Brain microvascular endothelial cell (primary cell): ENCODE measurements at regions not wholly inside any gene's neighbourhood (a gene's known extent, or its start where the extent isn't known, plus 50 kb on each side); places are given as distances from the start of the nearest gene placed in this dataset.

Experiments used
- DNase-seq: peaks from one replicate; pipeline ENCODE4 v3.0.0-alpha.2; 2020
- H3K27ac ChIP-seq: fragments of 250-450 bp; sonication (Bioruptor Pico); 2 replicates; pipeline ENCODE4 v1.5.1; 2020; ENCODE audit warnings: mild to moderate bottlenecking, moderate library complexity
- H3K27me3 ChIP-seq: fragments of 250-450 bp; sonication (Bioruptor Pico); replicated peaks from 2 replicates; pipeline ENCODE4 v1.5.1; 2020; ENCODE audit warnings: mild to moderate bottlenecking
- H3K36me3 ChIP-seq: fragments of 250-450 bp; sonication (Bioruptor Pico); replicated peaks from 2 replicates; pipeline ENCODE4 v1.5.1; 2020; ENCODE audit warnings: mild to moderate bottlenecking
- H3K4me3 ChIP-seq: 2 replicates; pipeline ENCODE4 v1.5.1; 2011; ENCODE audit warnings: low read depth, mild to moderate bottlenecking, control low read depth, low read length, moderate library complexity
- in situ Hi-C: cut with HindIII; loops from 2 replicates; pipeline ENCODE4 v1.10.0; 2017; ENCODE audit warnings: low sequenced_read_pairs, low pct_ligation_motif_present
- TF ChIP-seq, protein P1 (sequence below): IDR thresholded peaks from 2 replicates; pipeline ENCODE4 v1.5.1; 2011; ENCODE audit warnings: low read depth, mild to moderate bottlenecking, moderate library complexity, low read length, control low read depth, inconsistent platforms; ENCODE audit errors: missing control alignments

DNA sequence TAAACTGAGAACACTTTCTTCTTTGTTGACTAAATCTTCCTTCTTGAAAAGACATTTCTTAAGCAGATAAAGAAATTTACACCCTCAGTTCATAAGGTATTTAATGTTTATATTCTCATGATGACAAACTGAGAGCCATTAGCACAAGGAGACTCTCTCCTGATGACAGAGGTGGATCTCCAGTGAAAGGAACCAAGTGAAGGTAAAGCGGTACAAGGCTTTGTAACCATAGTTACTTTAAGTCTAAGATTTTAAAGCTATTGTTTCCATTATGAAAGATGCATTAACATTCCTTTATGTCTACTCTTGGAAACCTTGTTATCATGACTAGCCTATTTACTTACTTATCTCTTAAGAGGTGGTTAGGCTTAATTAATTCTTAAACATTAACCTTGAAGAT, 737.1 kb downstream of the MECOM start:
- TF ChIP-seq, protein P1, sequence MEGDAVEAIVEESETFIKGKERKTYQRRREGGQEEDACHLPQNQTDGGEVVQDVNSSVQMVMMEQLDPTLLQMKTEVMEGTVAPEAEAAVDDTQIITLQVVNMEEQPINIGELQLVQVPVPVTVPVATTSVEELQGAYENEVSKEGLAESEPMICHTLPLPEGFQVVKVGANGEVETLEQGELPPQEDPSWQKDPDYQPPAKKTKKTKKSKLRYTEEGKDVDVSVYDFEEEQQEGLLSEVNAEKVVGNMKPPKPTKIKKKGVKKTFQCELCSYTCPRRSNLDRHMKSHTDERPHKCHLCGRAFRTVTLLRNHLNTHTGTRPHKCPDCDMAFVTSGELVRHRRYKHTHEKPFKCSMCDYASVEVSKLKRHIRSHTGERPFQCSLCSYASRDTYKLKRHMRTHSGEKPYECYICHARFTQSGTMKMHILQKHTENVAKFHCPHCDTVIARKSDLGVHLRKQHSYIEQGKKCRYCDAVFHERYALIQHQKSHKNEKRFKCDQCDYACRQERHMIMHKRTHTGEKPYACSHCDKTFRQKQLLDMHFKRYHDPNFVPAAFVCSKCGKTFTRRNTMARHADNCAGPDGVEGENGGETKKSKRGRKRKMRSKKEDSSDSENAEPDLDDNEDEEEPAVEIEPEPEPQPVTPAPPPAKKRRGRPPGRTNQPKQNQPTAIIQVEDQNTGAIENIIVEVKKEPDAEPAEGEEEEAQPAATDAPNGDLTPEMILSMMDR, result no peak
- H3K27me3 ChIP-seq, result no peaks in the 10 kb centered on the region
- no peak overlapping the region for H3K4me3 ChIP-seq
- H3K36me3 ChIP-seq, result no peaks in the 10 kb centered on the region
- DNase-seq, result no peak
- H3K27ac ChIP-seq, result no peak overlapping the region
- in situ Hi-C loops, result no loop called here

DNA sequence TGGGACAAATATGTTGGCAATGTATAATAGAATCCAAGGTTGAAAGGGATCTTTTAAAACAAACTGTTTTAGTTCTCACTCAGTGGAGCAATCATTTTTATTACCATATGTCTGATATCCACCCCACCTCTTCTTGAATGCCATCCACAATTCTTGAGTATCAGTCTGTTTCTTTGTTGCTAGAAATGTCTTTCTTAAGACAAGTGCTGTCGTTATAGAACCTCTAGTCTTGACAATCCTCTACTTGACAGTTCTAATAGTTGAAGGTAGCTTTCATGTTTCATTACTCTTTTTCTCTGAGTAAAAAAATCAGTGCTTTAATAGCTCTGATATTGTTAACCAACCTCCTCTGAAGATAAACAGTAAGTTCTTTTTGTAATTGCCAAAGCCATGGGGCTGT, 737.9 kb downstream of the MECOM start:
- in situ Hi-C loops, result no loop called here
- Histone ChIP-seq H3K27me3 (no peaks in the 10 kb centered on the region), H3K27ac (no peak overlapping the region), H3K36me3 (no peaks in the 10 kb centered on the region), H3K4me3 (no peak overlapping the region)
- TF ChIP-seq, protein P1, result no peak
- DNase-seq, result no peak

DNA sequence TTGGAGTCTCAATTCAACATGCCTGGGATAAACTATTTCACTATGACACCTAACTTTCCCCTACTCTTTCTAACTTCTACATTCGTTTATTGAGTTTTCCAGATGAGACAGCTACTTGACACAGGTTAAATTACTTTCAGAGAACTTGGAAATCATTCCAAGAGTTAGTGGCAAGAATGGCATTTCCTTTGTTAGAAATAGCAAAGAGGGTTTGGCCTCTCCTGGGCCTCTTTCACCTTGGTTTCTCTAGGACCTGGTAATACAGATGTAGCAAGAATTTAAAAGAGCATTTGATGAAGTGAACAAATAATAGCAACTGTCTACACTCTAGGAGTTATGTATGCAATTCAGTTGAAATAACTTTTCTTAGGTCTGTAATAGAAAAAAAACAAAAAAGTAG, 748.9 kb downstream of the MECOM start:
- H3K27me3 ChIP-seq, result no peaks in the 10 kb centered on the region
- no peaks in the 10 kb centered on the region for H3K36me3 ChIP-seq
- no peak for DNase-seq
- H3K4me3 ChIP-seq, result no peak overlapping the region
- no peak overlapping the region for H3K27ac ChIP-seq
- in situ Hi-C loops, result no loop called here
- TF ChIP-seq, protein P1, result no peak

GRCh38 chr3:168909260-168909659, 754.3 kb downstream of the MECOM start:
- Histone ChIP-seq H3K27ac (no peak overlapping the region), H3K4me3 (no peak overlapping the region), H3K36me3 (no peaks in the 10 kb centered on the region), H3K27me3 (no peaks in the 10 kb centered on the region)
- in situ Hi-C loops, result no loop called here
- TF ChIP-seq, protein P1, result no peak
- DNase-seq, result no peak

DNA sequence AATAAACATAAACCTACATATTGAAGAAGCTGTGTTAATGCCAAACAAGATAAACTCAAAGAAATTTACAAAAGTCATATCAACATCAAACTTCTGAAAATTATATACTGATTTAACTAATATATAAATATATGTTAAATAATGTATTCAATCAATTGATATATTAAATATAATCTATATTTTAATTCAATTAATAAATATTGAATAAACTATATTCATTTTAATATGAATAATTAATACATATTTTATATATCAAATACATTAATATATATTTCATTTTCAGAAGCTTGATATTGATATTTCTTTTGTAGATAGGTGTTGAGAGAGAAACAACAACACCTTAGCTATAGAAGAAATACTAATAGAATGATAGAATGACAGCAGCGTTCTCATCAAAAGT, 768.1 kb downstream of the MECOM start:
- DNase-seq, result no peak
- Histone ChIP-seq H3K27me3 (no peaks in the 10 kb centered on the region), H3K27ac (no peak overlapping the region), H3K4me3 (no peak overlapping the region), H3K36me3 (no peaks in the 10 kb centered on the region)
- in situ Hi-C loops, result no loop called here
- TF ChIP-seq, protein P1, result no peak

- Histone ChIP-seq H3K4me3 (no peak overlapping the region), H3K27ac (no peak overlapping the region), H3K27me3 (no peaks in the 10 kb centered on the region), H3K36me3 (no peaks in the 10 kb centered on the region)
- no peak for DNase-seq
- TF ChIP-seq, protein P1, result no peak
- in situ Hi-C loops, result no loop called here
Measured at GRCh38 chr3:168894214-168894613, 769.3 kb downstream of the MECOM start.
